Epithelial cell of proximal tubule (primary cell): ENCODE measurements at regions not wholly inside any gene's neighbourhood (a gene's known extent, or its start where the extent isn't known, plus 50 kb on each side); places are given as distances from the start of the nearest gene placed in this dataset.

Experiments
- DNase-seq: peaks from one replicate; pipeline ENCODE4 v3.0.0-alpha.2; 2011; ENCODE audit warnings: low read depth
- H3K4me3 ChIP-seq: 2 replicates; pipeline ENCODE4 v1.5.1; 2011; ENCODE audit warnings: low read depth, mild to moderate bottlenecking, low read length
- CTCF ChIP-seq: conservative IDR thresholded peaks from 2 replicates; pipeline ENCODE4 v1.5.1; 2012; ENCODE audit warnings: low read depth, mild to moderate bottlenecking, low read length

GRCh38 chr1:8145545-8146202 lies 119.6 kb upstream of the ERRFI1 start:
- no peak for DNase-seq
- no peak overlapping the region for H3K4me3 ChIP-seq
- no peak for TF ChIP-seq CTCF

GRCh38 chr1:8144323-8144722 lies 118.2 kb upstream of the ERRFI1 start:
- no peak for DNase-seq
- H3K4me3 ChIP-seq = no peak overlapping the region
- TF ChIP-seq CTCF = no peak

GRCh38 chr1:8142955-8143629 lies 117.0 kb upstream of the ERRFI1 start:
- no peak for TF ChIP-seq CTCF
- no peak for DNase-seq
- H3K4me3 ChIP-seq = no peak overlapping the region

- no peak for TF ChIP-seq CTCF
- no peak for DNase-seq
- no peak overlapping the region for H3K4me3 ChIP-seq
Measured at GRCh38 chr1:8139941-8140340, 113.8 kb upstream of the ERRFI1 start.

GRCh38 chr1:8139383-8139782 lies 113.3 kb upstream of the ERRFI1 start:
- DNase-seq = no peak
- TF ChIP-seq CTCF = no peak

GRCh38 chr1:8138673-8139072 lies 112.6 kb upstream of the ERRFI1 start:
- no peak for DNase-seq
- no peak overlapping the region for H3K4me3 ChIP-seq
- TF ChIP-seq CTCF = no peak

More at GRCh38 chr1:8139383-8139782, 113.3 kb upstream of the ERRFI1 start:
- H3K4me3 ChIP-seq = no peak overlapping the region
